Caki2 (cell line): ENCODE measurements at regions not wholly inside any gene's neighbourhood (a gene's known extent, or its start where the extent isn't known, plus 50 kb on each side); places are given as distances from the start of the nearest gene placed in this dataset.
A peak's percentile ranks its signal among the peaks of the same experiment; 100 is the strongest.
"Not testable (repeated sequence)": the region's sequence is repeated elsewhere in the genome, so short reads cannot be mapped to it uniquely, and the experiment has no call there.

Experiments
- DNase-seq: peaks from one replicate; pipeline ENCODE4 v3.0.0-alpha.2; 2015; ENCODE audit warnings: low read depth
- in situ Hi-C: cut with HindIII; loops from 2 replicates; pipeline ENCODE4 v1.10.0; 2016; ENCODE audit warnings: low sequenced_read_pairs, low pct_unique_long_range_greater_than_20kb, mixed read lengths

DNA sequence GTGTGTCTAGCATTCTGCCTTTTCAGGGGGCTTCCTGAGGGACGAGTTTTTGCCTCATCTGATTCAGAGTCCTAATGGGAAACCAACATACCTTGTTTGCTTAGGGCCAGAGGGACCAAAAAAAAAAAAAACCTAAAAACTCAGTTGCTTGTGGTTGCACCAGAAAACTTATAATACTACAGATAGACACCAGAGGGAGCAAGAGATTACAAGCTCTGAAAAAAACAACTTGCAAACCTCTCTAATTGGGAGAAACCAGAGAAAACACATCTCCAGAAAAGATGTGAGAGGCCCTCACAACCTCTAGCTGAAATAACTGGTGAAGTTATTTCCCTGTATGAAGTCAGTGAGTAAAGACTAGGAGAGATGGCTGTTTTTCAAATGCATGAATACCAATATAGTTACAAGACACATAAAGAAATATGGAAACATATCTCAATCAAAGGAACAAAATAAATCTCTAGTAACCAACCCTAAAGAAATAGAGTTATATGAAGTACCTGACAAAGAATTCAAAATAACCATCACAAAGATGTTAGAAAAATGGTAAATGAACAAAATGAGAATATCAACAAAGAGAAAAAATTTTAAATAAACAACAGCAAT, 233.7 kb upstream of the NFIA start:
- in situ Hi-C loops: no loop called here
- peak; percentile 30 for DNase-seq

DNA sequence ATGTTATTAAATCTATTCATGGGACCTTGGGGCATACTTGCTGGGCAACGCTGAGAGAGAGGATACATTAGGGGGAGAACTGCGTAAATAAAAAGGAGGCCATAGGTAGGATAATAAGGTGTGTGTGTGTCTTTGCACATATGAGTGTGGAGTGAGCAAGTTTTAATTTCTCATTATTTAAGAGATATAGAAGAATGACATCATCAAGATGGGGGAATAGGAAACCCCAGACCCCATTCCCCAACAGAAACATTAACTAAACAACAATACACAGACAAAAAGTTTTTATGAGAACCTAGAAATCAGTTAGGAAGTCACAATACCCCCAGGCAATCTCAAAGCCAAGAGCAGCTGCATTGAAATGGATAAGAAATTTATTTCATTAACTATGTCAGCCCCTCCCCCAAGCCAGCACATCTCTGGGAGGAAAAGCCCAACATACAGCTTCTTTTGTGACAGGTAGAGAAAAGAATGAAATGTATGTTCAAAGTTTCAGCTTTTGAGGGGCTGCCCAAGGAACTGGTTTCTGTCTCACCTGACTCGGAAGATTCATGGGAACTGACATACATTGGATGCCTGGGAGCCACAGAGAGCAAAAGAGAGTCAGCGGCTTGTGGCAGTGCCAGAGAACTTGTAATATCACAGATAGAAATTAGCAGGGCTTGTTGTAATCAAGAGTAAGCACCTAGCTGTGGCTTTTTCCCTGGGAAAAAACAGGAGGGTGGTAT, 234.3 kb upstream of the NFIA start:
- in situ Hi-C loops: no loop called here
- DNase-seq: peak; percentile 2

DNA sequence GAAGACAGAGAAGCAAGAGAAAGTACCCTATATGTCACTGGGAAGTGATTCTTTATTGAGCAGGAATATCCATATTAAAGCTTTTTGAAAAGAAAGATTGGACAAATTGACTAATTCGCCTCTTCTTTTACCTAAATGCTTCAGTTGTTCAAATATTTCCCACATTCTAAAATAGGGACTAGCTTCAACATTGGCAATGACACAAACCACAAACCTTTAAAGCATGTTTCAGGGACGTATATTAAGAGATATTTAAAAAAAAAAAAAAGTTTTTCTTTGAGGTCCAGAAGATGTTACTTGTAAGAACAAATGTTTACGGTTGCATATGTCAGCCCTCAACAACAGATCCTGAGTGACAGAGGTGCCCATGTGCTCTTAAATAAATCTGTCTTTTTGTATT, 235.0 kb upstream of the NFIA start:
- in situ Hi-C loops: no loop called here
- DNase-seq: no peak

DNA sequence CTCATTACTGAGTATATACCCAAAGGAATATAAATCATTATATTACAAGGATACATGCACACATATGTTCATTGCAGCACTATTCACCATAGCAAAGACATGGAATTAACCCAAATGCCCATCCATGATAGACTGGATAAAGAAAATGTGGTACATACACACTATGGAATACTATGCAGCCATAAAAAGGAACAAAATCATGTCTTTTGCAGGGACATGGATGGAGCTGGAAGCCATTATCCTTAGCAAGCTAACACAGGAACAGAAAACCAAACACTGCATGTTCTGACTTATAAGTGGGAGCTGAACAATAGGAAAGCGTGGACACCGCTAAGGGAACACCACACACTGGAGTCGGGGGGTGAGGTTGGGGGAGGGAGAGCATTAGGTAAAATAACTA, 236.7 kb upstream of the NFIA start:
- DNase-seq, in situ Hi-C loops: not testable (repeated sequence)

DNA sequence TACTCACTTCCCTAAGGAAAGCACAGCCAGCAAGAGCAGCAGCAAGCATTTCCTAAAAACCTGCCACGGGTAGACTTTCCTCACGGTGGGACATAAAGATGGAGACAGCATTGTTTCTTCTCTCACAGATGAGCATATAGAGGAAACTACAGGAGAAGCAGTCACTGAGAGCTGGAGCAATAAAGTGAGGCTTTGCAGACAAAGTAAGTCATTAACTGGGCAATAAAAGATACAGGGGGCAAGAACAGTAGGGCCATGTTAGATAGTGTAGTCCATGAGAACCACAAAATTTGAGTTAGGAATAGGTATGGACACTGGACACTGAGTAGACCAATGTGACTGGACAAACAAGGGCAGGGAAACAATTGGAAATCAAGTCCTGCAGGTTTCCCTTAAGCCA, 240.1 kb upstream of the NFIA start:
- in situ Hi-C loops: no loop called here
- DNase-seq: no peak

DNA sequence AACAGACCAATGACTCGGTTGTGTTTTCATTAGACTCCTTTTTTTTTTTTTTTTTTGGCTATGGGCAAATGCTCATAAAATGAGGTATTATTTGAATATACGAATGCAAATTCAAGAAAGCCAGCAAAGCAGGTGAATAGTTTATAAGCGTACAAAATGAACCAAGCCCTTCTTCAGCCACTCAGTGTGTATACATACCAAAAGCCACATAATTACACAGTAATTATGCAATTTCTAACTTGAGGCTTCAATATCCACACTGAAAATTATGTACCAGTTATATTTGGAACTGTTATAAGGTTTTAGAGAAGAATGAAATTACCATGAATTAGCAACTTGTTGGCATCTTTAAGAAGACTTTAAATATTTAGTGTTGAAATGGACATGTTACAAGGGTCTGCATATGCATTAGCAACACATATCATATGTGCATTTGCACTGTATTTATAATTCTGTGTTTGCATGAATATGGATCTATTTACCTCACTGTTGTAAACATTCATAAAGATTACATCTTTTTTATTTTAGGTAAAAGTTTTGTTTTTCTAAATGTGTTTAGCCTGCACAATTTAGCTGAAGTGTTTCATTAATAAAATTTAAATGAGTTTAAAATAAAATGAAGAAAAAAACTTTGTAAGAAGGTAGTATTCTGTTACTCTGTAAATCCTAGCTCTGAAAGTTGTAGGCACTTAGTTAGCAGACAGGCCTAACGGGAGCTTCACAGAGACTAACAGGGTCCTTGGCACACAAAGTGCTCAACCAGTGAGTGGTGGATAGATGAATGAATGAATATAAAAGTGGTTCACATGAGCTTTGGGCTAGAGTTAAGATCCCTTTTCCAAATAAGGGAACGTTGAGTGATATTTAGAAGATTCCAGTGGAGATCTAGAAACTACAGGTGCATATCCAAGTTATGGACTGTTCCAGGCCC, 241.0 kb upstream of the NFIA start:
- in situ Hi-C loops: no loop called here
- no peak for DNase-seq

DNA sequence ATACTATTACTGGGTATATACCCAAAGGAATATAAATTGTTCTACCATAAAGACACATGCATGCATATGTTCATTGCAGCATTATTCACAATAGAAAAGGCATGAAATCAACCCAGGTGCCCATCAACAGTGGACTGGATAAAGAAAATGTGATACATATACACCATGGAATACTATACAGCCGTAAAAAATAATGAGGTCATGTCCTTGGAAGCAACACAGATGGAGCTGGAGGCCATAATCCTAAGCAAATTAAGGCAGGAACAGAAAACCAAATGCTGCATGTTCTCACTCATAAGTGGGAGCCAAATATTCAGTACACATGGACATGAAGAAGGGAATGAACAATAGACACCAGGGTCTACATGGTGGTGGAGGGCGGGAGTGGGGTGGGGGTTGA, 241.9 kb upstream of the NFIA start:
- in situ Hi-C loops, DNase-seq: not testable (repeated sequence)

DNA sequence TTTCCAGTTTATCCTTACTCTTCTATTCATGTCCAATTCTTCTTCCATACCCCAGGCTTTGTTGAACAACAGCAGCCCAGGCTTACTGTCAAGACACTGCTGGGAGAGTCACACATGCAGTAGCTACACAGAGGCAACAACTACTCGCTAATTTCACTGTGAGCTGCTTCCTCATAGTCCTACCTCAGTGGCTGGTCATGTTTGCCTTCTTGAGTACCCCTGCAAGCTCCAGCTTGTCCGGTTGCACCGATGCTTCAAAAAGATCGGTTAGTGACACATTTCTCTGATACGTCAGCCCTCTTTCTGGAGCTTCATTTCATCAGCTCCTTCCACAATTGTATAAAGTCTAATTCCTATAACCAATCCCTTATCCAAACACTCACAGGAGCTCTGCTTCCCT, 246.7 kb upstream of the NFIA start:
- no peak for DNase-seq
- in situ Hi-C loops: no loop called here

DNA sequence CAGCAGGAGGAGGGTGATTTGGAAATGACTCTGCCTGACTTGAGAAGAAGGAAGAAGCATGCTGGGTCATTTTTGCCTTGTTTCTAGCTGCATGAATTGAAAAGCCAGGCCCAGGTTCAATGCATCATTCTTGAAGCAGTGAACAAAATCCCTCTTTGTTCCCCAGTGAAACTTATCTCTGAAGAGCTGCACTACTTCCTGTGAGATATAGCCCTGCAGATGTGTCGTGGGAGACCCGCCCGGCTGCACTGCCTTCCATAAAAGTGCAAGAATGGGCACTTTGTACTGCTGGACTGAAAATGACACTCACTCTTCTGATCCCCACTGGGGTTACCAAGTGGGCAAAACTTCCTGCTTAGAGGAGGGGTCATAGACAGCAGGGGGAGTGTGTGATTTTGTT, 249.2 kb upstream of the NFIA start:
- in situ Hi-C loops: no loop called here

DNA sequence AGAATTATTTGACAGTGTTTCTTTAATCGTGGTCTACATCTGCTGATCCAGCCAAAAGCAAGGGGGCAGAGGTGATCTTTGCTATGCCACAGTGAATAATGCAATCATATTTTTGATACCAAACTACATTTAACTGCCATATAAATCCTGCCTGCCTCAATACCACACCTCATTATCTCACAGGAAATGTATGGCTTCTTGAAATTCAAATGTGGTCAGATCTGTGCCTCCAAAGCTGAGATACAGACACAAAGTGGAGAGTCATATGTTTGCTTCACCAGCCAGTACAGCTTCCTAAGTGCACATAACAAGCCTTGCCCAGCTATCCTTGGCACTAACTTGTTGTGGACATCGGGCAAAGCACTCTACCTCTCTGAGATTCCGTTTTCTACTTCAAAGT, 250.0 kb upstream of the NFIA start:
- in situ Hi-C loops: no loop called here
- no peak for DNase-seq

More for the DNA sequence above, 249.2 kb upstream of the NFIA start:
- no peak for DNase-seq

DNA sequence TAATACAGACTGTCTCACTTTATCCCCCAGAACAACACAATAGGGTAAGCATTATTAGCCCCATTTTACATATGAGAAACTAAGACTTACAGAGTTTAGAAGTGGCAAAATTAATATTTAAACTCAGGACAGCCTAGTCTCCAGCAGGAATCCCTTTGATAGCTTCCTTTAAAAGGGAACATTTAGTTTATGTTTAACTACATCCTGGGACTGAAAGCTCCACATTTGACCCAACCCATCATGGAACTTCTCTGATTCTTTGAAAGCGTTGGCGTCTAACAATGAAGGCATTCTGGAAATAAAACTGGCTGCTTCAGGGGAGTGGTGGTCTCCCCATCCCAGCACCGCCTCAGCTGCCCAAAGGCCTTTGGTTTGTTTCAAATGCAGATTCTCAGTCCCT, 250.6 kb upstream of the NFIA start:
- in situ Hi-C loops: no loop called here
- no peak for DNase-seq

DNA sequence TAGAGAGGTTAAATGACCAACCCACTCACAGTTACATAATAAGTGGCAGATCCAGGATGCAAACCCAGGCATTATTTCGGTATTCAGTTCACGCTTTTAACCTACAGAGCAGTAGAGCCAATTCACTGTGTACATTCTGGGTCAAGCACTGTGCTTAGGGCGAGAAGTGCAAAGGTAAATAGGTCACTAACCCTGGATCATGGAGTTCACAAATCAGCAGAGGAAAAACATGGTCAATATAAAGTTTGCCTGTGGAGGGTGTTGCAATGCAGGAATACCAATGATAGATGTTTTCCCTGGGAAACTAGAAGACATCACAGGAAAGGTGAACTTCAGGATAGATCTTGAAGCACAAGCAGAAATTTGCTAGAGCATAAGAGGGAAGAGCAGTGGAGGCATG, 253.4 kb upstream of the NFIA start:
- in situ Hi-C loops: no loop called here
- no peak for DNase-seq

DNA sequence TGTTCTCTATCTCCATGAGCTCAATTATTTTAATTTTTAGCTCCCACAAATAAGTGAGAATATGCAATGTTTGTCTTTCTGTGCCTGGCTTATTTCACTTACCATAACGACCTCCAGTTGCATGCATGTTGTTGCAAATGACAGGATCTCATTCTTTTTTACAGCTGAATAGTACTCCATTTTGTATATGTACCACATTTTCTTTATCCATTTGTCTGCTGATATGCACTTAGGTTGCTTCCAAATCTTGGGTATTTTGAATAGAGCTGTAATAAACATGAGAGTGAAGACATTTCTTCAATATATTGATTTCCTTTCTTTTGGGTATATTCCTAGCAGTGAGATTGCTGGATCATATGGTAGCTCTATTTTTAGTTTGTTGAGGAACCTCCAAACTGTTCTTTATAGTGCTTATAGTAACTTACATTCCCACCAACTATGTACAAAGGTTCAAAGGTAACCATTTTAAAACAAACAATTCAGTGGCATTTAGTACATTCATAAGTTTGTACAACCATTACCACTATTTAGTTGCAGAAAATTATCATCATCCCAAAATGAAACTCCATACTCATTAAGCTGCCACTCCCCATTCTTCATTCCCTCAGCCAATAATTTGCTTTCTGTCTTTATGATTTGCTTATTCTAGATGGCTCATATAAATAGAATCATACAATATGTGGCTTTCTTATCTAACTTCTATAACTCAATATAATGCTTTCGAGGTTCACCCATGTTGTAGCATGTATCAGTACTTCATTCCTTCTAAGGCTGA, 255.9 kb upstream of the NFIA start:
- in situ Hi-C loops: no loop called here
- no peak for DNase-seq

DNA sequence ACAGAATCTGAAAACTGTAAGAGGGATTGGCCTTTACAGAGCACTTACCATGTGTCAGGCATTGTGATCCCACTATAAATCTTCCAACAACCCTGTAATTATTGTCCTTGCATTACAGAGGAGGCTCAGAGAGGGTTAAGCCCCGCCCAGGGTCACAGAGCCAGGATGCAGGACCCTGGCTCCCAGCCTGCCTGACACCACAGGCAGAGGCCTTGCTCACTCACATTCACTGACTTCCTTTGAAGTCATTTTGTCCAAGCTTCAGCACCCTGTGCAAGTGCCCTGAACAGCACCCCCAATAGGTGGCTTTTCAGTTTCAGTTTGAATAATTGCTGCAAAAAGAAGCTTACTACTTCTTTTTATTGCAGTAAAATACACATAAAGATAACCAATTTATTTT, 256.8 kb upstream of the NFIA start:
- in situ Hi-C loops: no loop called here
- no peak for DNase-seq

DNA sequence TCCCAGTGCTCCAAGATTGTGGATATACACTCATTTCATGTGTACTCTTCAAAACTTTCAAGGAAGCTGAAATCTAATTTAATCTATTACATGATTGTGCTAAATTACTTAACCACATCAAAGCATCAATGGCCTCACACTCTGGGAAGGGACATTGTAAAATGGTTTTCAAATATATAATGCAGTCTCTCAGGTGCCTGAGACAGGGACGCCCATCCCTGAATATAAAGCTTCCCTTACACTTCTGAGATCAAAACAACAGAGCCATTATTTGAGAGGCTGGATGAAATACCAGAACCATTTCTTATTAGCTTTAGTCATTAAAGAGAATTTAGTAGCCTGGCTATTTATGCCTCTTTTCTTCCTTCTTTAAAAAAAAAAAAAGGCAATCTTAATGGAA, 259.2 kb upstream of the NFIA start:
- no peak for DNase-seq
- in situ Hi-C loops: no loop called here

DNA sequence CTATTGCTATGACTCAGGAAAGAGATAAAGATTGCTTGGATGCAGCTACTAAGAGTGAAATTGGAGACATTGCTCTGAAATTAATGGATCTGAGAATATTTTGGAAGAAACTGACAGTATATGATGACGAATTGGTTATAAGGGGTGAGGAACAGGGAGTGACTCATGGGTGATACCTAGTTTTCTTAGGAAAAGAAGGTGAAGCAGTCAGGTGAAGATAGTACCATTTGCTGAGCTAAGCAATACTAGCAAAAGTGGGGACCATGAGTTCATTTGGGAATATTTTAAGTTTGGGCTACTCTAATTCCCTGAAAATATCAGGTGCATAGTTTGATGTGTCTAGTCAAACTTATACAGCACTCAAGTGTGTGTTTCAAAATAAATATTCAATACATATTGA, 260.1 kb upstream of the NFIA start:
- in situ Hi-C loops: no loop called here
- no peak for DNase-seq

DNA sequence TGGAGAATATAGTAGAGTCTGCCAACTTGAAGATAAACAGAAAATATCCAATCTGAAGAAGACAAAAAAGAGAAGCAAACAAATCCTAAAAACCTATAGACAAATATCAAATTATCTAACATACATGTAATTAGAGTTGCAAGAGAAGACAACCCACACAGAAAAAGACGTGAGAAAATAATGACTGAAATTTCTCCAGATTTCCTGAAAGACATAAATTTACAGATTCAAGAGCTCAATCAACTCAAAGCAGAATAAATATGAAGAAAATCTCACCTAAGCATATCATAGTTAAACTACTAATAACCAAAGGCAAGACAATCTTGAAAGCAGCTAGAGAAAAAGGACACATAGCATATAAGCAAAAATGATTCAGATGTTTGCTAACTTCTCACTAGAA, 261.2 kb upstream of the NFIA start:
- in situ Hi-C loops: no loop called here
- no peak for DNase-seq

DNA sequence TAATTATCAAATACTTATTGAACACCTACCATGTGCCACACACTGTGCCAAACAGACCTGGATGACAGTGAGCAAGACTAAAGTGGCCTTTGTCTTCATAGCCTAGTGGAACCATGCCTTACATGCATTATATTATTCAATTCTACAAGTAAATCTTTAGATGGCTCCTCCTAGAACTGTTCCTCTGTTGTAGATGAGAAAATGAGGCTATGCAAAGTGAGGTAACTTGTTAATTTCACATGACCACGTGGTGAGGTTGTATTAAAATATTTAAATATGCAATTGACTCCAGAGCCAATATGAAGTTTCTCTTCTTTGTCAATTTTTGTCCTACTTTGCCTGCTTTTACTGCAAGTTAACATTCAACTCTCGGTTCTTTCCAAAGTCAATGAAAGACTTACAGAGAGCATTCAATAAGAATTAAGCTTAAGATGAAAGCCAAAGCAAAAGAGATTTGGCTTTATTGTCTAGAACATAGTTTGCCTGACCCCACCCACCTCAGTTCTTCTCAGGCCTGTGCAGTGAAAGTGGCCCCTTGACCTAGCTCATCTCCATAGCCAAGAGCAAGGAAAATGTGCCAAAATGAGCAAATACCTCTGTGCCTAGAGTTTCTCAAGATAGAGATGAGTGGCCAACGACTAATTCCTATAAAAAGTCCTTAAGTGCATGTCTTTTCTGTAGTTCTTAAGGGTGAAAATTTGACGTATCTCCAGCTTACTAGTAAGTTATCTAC, 263.2 kb upstream of the NFIA start:
- in situ Hi-C loops: no loop called here
- DNase-seq: no peak
